GM19351 (cell line): ENCODE measurements at regions not wholly inside any gene's neighbourhood (a gene's known extent, or its start where the extent isn't known, plus 50 kb on each side); places are given as distances from the start of the nearest gene placed in this dataset.
"Not testable (repeated sequence)": the region's sequence is repeated elsewhere in the genome, so short reads cannot be mapped to it uniquely, and the experiment has no call there.

Source experiments
- ATAC-seq: cut with Tn5 transposase; IDR thresholded peaks from one replicate; pipeline ENCODE4 v1.9.1; 2021; ENCODE audit warnings: mild to moderate bottlenecking, moderate library complexity; ENCODE audit not compliant: unreplicated experiment

DNA sequence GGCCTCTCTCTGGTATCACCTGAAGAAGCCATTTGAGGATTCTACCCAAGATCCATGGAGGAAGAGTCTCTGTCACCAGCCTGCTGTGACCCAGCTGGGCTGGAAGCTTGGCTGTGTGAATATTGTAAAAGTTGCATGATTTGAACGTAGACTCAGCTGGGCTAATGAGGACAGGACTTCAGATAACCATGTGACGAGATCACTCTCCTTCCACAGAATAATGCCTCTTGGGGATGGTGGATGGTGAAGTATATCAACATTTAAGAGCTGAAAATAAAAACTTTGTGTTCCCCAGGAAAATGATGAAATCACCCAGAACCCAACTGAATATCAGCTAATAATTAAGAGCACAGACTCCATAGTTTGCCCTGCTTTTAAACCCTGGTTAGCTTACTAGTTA, 427.9 kb downstream of the CD83 start:
- no peak for ATAC-seq

DNA sequence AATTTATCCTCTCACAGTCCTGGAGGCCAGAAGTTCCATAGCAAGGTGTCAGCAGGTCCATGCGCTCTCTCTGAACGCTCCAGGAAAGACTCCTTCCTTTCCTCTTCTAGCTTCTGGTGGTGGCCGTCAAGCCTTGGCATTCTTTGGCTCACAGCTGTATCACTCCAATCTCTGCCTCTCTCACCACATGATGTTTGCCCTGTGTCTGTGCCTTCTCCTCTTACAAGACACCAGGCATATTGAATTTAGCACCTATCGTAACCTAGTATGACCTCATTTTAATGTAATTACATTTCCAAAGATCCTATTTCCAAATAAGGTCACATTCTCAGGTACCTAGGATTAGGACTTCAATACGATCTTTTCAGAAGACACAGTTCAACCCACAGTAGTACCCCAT, 428.5 kb downstream of the CD83 start:
- no peak for ATAC-seq

DNA sequence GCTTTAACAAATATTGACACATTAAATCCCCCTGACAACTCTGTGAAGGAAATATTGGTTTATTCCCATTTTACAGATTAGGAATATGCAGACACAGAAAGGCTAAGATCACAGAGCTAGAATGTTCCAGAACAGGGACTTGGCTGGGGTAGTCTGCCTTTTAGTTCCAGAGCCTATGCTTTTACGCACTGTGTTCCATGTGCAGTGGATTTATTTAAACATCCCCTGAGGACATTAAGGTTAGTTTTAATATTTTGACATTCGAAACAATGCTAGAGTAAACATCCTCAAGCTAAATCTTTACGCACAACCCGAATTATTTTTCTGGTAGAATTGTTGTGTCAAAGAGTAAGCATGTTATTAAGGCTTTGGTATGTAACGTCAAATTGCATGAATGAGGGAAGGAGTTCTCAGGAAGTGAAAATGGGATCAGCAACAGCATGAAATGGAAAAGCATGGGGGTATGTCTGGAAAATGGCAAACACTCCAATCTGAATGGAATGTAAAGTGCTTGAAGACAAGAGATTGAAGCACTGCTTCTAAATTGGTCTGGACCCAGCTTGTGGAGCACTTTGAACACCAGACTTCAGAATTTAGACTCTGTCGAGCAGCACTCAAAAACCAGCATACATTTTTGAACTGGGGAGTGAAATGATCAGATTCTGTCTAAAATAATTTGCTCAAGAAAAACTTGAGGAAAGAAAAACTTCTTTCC, 429.9 kb downstream of the CD83 start:
- no peak for ATAC-seq

DNA sequence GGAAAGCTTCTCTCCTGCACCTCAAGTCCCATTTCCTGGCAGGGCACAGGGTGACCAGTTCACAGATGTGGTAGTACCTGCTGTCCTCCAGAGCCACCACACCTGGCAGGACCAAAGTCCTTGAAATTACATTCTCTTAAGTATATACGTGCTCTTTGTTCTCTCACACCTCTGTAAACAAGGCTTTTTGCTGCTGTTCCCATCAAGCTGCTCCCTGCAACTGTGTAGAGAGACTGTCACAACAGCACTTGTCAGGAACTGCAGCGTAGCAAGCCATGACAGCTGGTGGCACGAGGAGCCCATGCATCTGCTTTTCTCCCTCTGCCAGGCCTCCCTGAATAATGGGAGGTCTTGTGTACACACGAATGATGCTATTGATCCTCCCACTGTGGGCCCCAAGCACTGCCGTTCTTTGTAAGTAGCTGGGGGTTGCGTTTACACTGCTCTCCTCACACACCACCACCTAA, 431.8 kb downstream of the CD83 start:
- ATAC-seq: no peak

DNA sequence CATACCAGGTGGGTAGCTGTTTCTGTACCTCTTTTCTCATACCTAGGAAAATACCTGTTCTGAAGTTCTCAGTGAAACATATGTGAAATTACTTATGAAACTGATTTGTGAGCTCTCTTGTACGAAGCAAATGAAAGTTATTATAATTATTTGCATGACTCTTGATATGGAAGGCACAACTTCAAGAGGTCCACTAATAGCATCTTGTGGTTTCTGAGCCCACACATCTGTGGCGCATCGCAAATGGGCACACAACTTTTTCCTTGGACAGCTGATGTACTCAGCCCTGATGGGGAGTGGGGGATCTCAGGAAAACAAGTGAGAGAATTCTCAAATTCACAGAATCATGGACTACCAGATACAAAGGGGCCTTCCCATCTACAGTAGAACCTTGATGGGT, 432.3 kb downstream of the CD83 start:
- ATAC-seq: no peak

DNA sequence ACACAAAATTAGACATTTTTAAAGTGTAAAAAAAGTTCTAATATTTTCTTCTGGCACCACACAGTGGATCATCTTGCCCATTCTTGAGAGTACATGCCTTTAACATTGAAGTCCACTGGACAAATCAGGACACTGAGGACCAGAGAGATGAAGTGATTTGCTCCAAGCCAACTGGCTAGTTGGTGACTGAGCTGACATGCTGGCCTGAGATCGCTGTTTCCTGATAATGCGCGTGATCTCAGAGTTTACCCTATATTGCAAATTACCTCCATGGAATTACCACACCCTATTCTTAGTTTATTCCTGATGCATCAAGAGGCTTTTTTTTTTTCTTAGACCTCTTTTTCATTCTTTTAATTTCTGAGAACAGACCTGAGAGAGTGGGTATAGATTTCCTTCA, 432.8 kb downstream of the CD83 start:
- no peak for ATAC-seq

DNA sequence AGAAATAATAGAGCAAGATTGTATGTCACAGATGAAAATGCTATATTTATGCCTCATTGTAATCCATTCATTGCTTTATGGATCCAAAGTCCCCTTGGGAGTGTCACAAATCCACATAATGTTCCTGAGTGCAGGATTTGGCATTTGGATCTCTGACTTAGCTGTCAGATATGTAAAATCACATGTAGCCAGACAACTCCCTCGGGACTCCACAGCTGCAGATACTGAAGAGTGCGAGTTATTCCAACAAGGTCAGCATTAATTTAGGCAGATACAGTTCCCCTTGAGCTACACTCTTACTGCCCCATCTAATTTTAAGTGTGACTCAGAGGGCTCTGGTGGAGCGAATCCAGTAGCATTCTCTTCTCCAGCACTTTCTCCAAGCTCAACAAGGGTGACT, 433.2 kb downstream of the CD83 start:
- ATAC-seq: no peak

DNA sequence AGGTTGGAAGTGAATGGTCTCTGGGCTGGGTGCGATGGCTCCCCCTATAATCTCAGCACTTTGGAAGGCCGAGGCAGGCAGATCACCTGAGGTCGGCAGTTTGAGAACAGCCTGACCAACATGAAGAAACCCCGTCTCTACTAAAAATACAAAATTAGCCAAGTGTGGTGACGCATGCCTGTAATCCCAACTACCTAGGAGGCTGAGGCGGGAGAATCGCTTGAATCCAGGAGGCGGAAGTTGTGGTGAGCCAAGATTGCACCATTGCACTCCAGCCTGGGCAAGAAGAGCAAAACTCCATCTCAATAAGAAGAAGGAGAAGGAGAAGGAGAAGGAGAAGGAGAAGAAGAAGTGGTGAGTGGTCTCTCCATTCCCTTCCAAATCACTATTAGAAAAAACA, 434.0 kb downstream of the CD83 start:
- not testable (repeated sequence) for ATAC-seq

DNA sequence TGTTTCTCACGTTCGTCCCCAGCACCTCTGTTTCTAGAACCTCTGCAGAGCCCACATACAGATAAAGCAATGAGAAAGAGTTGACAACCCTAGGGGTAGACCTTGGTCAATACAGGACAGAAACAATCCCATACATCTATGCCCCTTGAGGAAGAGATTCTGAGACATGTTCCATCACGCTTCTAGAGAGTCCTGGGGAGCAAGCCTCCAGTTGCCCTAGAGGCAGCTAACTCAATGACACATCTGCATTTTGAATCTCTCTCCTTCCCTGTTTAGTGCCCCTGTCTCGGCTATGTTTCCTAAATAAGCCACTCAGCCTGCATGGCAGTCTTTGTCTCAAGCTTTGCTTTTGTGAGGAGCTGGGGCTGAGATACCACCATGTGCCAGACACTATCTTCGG, 435.3 kb downstream of the CD83 start:
- ATAC-seq: no peak

DNA sequence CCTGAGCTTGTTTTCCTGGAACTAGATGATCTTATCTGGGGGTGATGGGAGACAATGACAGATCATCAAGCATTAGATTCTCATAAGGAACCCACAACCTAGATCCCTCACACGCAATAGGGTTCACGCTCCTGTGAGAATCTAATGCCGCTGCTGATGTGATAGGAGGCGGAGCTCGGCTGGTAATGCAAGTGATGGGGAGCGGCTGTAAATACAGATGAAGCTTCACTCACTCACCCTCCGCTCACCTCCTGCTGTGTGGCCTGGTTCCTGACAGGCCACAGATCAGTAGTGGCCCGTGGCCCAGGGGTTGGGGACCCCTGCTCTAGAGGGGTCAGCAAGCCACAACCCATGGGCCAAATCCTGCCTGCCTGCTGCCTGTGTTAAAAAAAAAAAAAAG, 435.9 kb downstream of the CD83 start:
- ATAC-seq: no peak

DNA sequence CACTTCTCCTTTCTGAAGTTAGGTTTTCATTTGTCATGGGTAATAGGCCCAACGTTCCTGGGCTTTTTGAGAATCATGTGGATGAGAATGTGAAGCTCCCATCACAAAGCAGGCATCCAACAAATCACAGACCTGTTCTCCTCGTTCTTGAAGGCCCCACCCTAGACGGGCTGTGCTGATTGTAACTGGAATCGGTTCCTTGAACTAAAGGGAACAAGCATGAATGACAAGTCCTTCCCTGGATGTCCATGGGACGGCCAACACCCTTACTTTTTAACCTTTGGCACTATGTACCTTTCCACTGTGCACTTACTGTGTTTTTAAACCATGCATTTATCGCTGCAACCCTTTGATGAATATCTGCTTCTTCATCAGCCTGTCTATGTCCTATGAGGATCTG, 438.2 kb downstream of the CD83 start:
- no peak for ATAC-seq

DNA sequence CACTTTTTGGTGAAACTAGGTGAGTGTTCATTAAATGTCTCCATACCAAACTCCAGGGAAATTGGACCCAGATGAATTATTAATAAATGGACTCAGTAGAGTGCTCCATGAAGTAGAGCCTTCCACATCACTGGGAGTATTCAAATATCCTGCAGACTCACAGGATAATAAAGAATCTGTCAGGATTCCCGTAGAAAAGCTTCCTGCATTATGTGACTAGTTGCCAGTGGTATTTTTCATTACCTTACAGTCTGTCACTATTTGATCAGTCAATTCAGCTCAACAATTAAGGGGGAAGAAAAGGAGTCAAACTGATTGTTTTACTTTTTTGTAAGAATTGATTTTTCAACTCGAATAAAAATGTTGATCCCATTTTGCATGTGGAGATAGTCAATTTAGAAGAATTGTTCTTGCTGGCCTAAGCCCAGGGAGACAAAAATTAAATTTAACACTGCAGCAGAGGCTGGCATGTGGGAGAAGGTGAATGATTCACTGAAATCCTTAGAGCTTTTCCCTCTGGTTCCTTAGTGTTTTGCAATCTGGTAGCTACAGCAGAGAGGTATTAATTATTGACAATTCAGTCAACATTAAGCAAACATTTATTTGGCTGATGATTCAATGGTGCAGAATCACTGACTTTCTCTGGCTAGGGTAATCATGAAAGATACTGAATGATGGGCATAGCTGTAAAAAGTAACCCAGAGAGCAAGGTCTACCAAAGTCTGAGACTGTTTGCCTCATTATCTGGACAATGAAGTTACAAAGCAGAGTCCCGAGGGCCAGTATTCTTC, 442.4 kb downstream of the CD83 start:
- ATAC-seq: no peak

DNA sequence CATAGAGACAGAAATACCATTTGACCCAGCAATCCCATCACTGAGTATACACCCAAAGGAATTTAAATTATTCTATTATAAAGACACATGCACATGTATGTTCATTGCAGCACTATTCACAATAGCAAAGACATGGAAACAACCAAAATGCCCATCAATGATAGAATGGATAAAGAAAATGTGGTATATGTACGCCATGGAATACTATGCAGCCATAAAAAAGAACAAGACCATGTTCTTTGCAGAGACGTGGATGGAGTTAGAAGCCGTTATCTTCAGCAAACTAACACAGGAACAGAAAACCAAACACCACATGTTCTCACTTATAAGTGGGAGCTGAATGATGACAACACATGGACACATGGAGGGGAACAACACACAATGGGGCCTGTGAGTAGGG, 444.0 kb downstream of the CD83 start:
- not testable (repeated sequence) for ATAC-seq

DNA sequence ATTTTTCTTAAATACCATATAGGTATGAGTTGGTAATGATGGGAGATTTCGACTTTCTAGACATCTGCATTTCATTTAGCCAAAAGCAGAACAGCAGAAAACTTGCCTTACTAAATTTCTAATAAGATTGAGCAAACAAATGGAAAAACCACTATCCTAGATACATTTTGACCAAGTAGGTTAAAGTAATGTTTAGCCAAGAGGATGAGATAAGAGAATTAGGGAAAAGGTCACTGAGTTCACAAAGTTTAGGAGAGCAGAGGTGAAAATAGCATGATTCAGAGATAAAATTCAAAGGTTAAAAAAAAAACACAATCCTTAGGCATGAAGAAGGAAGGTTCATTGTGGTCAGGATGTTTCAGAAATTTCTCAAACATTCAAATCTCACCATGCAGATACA, 450.3 kb downstream of the CD83 start:
- ATAC-seq: no peak

DNA sequence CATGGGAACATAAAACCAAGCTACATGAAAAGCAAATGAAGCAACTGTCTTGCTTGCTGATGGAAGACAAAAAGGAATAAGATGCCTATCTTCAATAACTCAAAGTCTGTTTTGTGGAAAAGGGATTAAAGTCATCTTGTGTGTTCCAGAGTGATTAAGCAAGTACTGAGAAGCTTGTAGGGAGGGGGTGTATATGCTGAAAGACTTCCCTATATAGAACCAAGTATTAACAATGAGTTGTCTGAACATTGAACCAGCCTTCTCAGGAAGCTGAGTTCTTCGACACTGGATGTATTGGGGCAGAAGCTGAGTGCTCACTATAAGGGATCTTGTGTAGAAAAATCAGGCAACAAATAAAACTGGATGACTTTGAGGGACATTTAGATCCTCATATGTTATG, 451.8 kb downstream of the CD83 start:
- ATAC-seq: no peak

DNA sequence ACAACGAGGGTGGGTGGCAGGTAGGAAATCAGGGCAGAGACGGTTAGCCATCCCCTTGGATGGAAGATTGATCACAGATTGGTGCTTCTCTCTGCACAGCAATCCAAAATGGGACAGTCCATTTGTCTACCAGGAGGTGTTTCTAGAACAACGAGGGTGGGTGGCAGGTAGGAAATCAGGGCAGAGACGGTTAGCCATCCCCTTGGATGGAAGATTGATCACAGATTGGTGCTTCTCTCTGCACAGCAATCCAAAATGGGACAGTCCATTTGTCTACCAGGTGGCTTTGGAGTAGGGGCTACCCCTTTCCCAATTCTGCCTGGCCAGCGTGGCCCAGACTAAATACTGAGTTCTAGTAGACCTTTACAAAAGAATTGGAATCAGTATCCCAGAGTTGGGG, 452.3 kb downstream of the CD83 start:
- not testable (repeated sequence) for ATAC-seq

DNA sequence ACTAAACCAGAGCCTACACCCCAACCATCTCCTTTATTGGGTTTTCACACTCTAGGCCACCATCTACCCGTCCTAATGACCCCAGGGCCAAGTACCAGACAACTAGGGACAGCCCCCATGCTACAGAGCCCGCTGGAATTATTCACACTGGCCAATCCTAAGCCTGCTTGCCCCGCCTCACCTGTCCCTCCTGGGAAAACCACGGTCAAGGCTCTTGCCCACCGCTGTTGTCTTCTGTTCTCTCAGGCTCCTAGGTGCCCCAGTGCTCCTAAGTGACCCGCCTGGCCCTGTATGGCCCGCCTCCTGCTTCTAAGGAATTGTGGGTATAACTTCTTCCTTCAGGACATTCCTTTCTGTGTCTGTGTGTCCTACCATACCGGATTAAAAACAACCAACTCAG, 453.4 kb downstream of the CD83 start:
- ATAC-seq: no peak

DNA sequence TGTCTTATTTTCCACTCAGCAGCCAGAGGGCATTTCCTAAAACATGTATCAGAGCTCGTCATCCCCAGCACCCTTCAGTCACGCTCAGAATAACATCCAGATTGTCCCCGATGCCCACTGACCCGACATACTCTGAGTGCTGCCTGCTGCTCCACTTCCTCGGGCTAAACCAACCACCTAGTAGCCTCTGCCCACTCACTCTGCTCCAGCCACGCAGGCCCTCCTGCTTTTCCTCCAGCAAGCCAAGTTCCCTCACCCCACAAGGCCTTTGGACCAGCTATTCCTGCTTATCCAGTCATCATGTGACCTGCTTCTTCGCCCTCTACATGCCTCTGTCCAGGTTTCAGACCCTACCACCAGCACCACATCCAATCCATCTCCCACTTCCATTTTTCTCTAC, 454.2 kb downstream of the CD83 start:
- ATAC-seq: no peak

DNA sequence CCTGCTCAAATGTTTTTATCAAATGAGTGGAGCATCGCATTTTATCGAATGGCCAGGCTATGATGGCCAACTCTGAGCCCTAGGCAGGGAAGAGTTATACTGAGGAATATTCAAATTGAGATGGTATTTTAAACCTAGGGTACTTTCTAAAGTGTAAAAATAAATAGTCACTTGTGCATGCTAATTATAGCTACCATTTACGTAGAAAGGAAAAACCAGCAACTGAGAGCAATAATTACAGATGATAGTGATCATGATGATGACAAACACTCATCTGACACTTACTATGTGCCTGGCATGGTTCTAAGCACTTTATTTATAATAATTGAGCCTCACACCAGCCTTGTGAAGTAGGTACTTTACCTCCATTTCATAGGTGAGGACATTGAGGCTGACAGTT, 455.7 kb downstream of the CD83 start:
- ATAC-seq: no peak

DNA sequence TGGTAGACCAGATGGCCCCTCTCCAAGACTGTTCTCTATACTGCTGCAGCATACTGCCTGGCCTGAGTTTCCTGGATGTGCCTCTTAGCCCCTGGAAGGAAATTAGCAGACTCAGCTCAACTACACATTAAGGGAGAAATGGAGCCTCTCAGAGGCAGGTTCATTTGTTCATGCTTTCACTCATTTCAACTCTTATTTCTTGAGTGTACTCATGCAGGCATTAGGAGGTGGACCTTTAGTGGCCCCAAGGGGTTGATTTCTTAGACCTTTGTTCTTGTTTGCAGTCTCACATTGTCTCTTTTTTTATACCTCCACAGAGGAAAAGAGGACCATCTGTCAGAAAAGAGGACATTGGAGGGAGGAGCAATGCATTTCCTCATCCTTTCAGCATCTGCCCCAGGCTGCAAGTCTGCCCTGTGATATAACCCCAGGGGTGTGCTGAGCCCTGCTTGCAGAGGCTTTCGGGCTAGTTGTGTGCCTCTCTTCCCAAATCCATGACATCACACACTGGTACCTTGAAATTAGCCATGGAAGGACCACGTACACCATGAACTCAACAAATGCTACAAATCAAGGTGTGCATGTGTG, 456.2 kb downstream of the CD83 start:
- no peak for ATAC-seq

DNA sequence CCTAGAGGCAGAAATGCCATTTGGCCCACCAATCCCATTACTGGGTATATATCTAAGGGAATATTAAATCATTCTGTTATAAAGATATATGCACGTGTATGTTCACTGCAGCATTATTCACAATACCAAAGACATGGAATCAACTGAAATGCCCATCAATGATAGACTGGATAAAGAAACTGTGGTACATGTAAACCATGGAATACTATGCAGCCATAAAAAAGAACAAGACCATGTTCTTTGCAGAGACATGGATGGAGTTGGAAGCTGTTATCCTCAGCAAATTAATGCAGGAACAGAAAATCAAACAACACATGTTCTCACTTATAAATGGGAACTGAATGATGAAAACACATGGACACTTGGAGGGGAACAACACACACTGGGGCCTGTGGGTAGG, 458.4 kb downstream of the CD83 start:
- no peak for ATAC-seq

DNA sequence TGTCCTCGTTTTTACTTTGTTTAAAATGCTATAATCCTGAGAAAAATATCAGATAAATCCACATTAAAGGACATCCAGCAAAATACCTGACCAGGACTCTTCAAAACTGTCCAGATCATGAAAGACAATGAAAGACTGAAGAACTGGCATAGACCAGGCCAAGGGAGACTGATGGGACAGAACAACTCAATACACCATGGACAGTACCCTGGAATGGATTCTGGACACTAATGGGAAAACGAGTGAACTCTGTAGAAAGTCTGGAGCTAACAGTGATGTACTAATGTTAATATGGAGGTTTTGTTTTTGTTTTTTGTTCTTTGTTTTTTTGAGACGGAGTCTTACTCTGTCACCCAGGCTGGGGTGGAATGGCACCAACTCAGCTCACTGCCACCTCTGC, 461.4 kb downstream of the CD83 start:
- no peak for ATAC-seq
